Kidney (tissue), 13 donors: ENCODE measurements at regions not wholly inside any gene's neighbourhood (a gene's known extent, or its start where the extent isn't known, plus 50 kb on each side); places are given as distances from the start of the nearest gene placed in this dataset.

Experiments used
- DNase-seq, 5 donors: peaks; one replicate each; pipeline ENCODE4 v3.0.0-alpha.2; 2013 to 2020
- FAIRE-seq: peaks from 2 replicates; lab custom pipeline; 2012; peaks lifted over from hg19 to GRCh38; lab: Jason Lieb, UNC
- H3K27ac ChIP-seq, 2 donors: one replicate each; pipeline ENCODE4 v1.7.0; 2013; ENCODE audit warnings: low read depth in 2 of 2, low read length in 2 of 2, inconsistent platforms in 1 of 2
- H3K27me3 ChIP-seq: one replicate; pipeline ENCODE4 v1.7.1; 2013; ENCODE audit warnings: low read length, inconsistent platforms; ENCODE audit not compliant: control insufficient read depth, insufficient read depth
- H3K36me3 ChIP-seq, 3 donors: one replicate each; pipeline versions ENCODE4 v1.7.0 to v1.7.1; 2013; ENCODE audit warnings: low read length in 3 of 3, control low read depth in 1 of 3, inconsistent platforms in 1 of 3; ENCODE audit not compliant: insufficient read depth in 3 of 3, control insufficient read depth in 2 of 3
- H3K4me1 ChIP-seq, 3 donors: one replicate each; pipeline versions ENCODE4 v1.7.0 to v1.7.1; 2013; ENCODE audit warnings: low read length in 3 of 3, inconsistent platforms in 1 of 3, low read depth in 1 of 3; ENCODE audit not compliant: control insufficient read depth in 2 of 3, insufficient read depth in 2 of 3
- H3K4me3 ChIP-seq, 3 donors: one replicate each; pipeline versions ENCODE4 v1.7.0 to v1.8.1; 2013; ENCODE audit warnings: low read length in 3 of 3, control low read depth in 1 of 3, inconsistent platforms in 1 of 3
- H3K9ac ChIP-seq, 3 donors: one replicate each; pipeline versions ENCODE4 v1.7.0 to v1.7.1; 2013; ENCODE audit warnings: low read length in 3 of 3, control low read depth in 1 of 3, inconsistent platforms in 1 of 3
- H3K9me3 ChIP-seq, 3 donors: one replicate each; pipeline versions ENCODE4 v1.7.0 to v1.7.1; 2013; ENCODE audit warnings: low read length in 3 of 3, control low read depth in 1 of 3, inconsistent platforms in 1 of 3; ENCODE audit not compliant: control insufficient read depth in 2 of 3, insufficient read depth in 1 of 3
- intact Hi-C: fragments of 100-400 bp; cut with DNase I; formaldehyde crosslinking; loops from one replicate; pipeline ENCODE4 v1.11.1; 2022
- TF ChIP-seq, protein P1 (sequence below): IDR thresholded peaks from 3 replicates; pipeline ENCODE4 v1.5.1; 2012; ENCODE audit warnings: mild to moderate bottlenecking, moderate library complexity, borderline replicate concordance; ENCODE audit not compliant: insufficient read depth; ENCODE audit errors: extremely low read depth
- donor health status: control.
- donor health status: control.
- donor health status: control.
- donor health status: control.
- donor health status: control.
- donor health status: DM: yes; HTN: yes; CAD: no.
- donor health status: Normal renal cell carcinoma (clear cell type).

DNA sequence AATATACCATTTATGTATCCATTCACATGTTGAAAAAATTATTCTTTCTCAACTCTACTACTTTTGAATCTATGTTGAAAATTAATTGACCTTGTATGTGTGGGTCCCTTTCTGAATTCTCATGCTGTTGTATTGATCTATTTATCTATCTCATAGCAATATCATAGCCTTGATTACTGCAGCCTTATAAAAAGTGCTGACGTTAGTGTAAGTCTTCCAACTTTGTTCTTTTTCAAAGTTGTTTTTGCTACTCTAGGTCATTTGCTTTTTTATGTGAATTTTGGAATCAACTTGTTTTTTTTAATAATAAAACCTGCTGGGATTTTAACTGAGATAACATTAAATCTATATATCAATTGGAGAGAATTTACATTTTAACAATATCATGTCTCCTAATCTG lies 52.2 kb upstream of the PAX3 start:
- FAIRE-seq = no peak

DNA sequence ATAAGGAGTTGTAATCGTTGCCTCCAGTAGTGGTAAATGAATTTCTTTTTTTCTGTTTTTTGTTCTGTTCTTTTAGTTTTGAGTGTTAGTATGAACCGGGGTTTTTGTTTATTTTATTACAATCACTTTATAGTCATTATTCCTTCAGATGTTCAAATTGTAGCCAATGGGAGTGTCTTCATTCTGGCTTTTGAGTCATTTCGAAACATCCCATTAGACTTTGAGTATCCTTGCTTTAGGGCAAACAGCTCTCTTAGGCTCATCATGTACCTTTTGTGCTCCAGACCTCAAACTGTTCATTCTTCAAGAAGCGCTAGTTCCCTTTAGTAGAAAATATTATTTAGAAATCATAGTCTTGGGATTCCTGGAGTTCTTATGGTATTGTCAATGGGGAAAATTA lies 54.2 kb upstream of the PAX3 start:
- Histone ChIP-seq H3K4me3 (no peak overlapping the region), H3K4me1 (no peaks in the 10 kb centered on the region), H3K36me3 (no peaks in the 10 kb centered on the region), H3K27me3 (no peaks in the 10 kb centered on the region), H3K9ac (no peak overlapping the region), H3K9me3 (no peaks in the 10 kb centered on the region), H3K27ac (no peak overlapping the region)
- TF ChIP-seq, protein P1, sequence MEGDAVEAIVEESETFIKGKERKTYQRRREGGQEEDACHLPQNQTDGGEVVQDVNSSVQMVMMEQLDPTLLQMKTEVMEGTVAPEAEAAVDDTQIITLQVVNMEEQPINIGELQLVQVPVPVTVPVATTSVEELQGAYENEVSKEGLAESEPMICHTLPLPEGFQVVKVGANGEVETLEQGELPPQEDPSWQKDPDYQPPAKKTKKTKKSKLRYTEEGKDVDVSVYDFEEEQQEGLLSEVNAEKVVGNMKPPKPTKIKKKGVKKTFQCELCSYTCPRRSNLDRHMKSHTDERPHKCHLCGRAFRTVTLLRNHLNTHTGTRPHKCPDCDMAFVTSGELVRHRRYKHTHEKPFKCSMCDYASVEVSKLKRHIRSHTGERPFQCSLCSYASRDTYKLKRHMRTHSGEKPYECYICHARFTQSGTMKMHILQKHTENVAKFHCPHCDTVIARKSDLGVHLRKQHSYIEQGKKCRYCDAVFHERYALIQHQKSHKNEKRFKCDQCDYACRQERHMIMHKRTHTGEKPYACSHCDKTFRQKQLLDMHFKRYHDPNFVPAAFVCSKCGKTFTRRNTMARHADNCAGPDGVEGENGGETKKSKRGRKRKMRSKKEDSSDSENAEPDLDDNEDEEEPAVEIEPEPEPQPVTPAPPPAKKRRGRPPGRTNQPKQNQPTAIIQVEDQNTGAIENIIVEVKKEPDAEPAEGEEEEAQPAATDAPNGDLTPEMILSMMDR = no peak
- DNase-seq (no peak), FAIRE-seq (no peak)
- intact Hi-C loops = no loop called here

More for the DNA sequence above, 52.2 kb upstream of the PAX3 start:
- no peaks in the 10 kb centered on the region for H3K4me1 ChIP-seq
- no peaks in the 10 kb centered on the region for H3K27me3 ChIP-seq
- H3K9me3 ChIP-seq = no peaks in the 10 kb centered on the region
- TF ChIP-seq, protein P1 = no peak
- H3K27ac ChIP-seq = no peak overlapping the region
- H3K9ac ChIP-seq = no peak overlapping the region
- intact Hi-C loops = no loop called here
- H3K4me3 ChIP-seq = no peak overlapping the region
- H3K36me3 ChIP-seq = no peaks in the 10 kb centered on the region
- no peak for DNase-seq

DNA sequence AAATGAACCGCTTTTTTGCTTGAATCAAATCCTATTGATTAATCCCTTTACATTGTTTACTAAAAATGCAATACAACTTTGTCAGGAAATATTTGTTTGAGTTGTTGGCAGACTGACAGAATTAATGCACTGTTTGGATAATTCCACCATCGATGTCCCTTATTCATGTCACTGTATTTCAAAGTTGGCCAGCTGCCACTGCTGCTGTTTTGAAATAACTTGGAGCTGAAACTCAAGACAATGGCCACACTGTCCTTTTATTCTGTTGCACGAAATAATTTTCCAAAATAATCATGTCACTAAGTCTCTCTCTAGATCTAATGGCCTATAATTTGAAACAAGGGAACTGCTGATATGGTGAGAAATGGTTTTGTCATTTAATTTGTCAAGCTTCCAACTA lies 55.2 kb upstream of the PAX3 start:
- H3K9ac ChIP-seq = no peak overlapping the region
- FAIRE-seq (no peak), DNase-seq (peak in 1 of 5 donors; percentile 14)
- H3K27me3 ChIP-seq = no peaks in the 10 kb centered on the region
- TF ChIP-seq, protein P1 = no peak
- H3K36me3 ChIP-seq = no peaks in the 10 kb centered on the region
- no peaks in the 10 kb centered on the region for H3K9me3 ChIP-seq
- intact Hi-C loops = no loop called here
- H3K4me1 ChIP-seq = no peaks in the 10 kb centered on the region
- no peak overlapping the region for H3K27ac ChIP-seq
- no peak overlapping the region for H3K4me3 ChIP-seq

DNA sequence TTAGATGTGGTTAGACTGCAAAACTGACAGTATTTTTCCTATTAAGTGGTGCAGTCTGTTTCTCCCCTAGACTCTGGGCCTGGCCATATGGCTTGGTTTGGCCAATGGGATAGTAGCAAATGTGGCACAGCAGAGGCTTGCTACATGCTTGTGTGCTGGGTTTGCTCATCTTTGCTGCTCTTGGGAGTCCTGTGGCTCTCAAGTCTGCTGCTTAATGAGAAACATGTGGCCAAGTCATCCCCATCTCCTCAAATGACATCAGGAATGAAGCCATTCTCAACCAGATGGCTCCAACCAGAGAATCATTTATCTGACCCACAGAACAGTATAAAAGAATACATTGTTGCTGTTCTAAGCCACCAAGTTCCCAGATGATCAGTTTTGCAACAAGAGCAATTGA lies 57.1 kb upstream of the PAX3 start:
- no peak overlapping the region for H3K4me3 ChIP-seq
- intact Hi-C loops = no loop called here
- H3K9me3 ChIP-seq = no peaks in the 10 kb centered on the region
- H3K4me1 ChIP-seq = no peaks in the 10 kb centered on the region
- H3K27ac ChIP-seq = no peak overlapping the region
- H3K27me3 ChIP-seq = no peaks in the 10 kb centered on the region
- FAIRE-seq = no peak
- no peak for DNase-seq
- no peak overlapping the region for H3K9ac ChIP-seq
- no peaks in the 10 kb centered on the region for H3K36me3 ChIP-seq
- TF ChIP-seq, protein P1 = no peak
